PC-3 (cell line): ENCODE measurements at regions not wholly inside any gene's neighbourhood (a gene's known extent, or its start where the extent isn't known, plus 50 kb on each side); places are given as distances from the start of the nearest gene placed in this dataset.

Experiments used
- CTCF ChIP-seq: fragments of 300-600 bp; sonication (generic); conservative IDR thresholded peaks from 2 replicates; pipeline ENCODE4 v1.5.1; 2017; ENCODE audit warnings: antibody characterized with exemption, low read depth, mild to moderate bottlenecking, low read length
- EZH2phosphoT487 ChIP-seq: fragments of 300-600 bp; sonication (generic); IDR thresholded peaks from 2 replicates; pipeline ENCODE4 v1.6.1; 2018; ENCODE audit warnings: mild to moderate bottlenecking, antibody characterized with exemption, low read length, borderline replicate concordance

DNA sequence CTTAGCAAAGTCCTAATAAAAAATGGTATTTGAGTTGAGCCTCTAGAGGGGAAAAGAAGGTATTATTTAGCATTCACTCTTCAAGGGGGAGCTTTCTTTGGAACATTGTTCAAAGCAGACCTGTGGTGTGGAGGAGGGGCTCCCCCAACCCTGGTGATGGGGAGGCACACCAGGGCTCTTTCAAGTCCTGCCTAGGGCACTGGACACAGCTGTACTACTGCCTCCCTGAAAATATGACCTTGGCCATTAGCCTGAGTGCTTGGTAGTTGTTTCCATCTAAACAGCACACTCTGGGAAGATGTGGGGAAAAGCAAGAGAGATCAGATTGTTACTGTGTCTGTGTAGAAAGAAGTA lies 215.1 kb upstream of the CNR1 start:
- TF ChIP-seq CTCF, result no peak
- TF ChIP-seq EZH2phosphoT487, result no peak
